ENCODE measurements at regions not wholly inside any gene's neighbourhood (a gene's known extent, or its start where the extent isn't known, plus 50 kb on each side); places are given as distances from the start of the nearest gene placed in this dataset.

DNA sequence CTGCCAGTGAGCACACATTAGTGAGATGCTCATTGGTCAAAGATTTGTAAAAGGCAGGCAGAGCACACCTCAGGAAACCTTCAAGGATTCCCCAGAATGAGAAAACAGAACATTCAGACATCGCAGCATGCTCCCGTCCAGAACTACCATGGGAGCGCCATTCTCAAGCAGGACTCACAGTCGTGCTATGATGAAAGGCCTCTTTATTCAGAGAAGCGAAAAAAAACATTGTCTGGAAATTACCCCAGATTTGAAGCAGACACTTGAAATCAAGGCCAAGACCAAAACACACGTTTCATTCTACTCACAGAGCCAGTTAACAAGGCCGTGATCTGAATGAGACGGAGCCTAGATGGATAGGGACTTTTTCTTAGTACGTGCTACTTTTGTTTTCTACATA lies 961.8 kb upstream of the TENM3 start:
- TF ChIP-seq POLR2A (IDR thresholded peaks at IDR 0.05; ENCODE audit: low read depth) = no peak
- TF ChIP-seq, protein P1, sequence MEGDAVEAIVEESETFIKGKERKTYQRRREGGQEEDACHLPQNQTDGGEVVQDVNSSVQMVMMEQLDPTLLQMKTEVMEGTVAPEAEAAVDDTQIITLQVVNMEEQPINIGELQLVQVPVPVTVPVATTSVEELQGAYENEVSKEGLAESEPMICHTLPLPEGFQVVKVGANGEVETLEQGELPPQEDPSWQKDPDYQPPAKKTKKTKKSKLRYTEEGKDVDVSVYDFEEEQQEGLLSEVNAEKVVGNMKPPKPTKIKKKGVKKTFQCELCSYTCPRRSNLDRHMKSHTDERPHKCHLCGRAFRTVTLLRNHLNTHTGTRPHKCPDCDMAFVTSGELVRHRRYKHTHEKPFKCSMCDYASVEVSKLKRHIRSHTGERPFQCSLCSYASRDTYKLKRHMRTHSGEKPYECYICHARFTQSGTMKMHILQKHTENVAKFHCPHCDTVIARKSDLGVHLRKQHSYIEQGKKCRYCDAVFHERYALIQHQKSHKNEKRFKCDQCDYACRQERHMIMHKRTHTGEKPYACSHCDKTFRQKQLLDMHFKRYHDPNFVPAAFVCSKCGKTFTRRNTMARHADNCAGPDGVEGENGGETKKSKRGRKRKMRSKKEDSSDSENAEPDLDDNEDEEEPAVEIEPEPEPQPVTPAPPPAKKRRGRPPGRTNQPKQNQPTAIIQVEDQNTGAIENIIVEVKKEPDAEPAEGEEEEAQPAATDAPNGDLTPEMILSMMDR (IDR thresholded peaks at IDR 0.05) = no peak
- TF ChIP-seq POLR2AphosphoS5 (IDR thresholded peaks at IDR 0.05) = no peak

Data from esophagus muscularis mucosa (tissue), 3 donors.